Stimulated activated CD4-positive, alpha-beta T cell treated with anti-CD3 and anti-CD28 coated beads, Interleukin-1b, Interleukin-23, amount 100 ng/mL, for 48 hours (primary cell): ENCODE measurements at regions not wholly inside any gene's neighbourhood (a gene's known extent, or its start where the extent isn't known, plus 50 kb on each side); places are given as distances from the start of the nearest gene placed in this dataset.

Source experiments
- DNase-seq: peaks from one replicate; pipeline ENCODE4 v3.0.0-alpha.2; 2020

DNA sequence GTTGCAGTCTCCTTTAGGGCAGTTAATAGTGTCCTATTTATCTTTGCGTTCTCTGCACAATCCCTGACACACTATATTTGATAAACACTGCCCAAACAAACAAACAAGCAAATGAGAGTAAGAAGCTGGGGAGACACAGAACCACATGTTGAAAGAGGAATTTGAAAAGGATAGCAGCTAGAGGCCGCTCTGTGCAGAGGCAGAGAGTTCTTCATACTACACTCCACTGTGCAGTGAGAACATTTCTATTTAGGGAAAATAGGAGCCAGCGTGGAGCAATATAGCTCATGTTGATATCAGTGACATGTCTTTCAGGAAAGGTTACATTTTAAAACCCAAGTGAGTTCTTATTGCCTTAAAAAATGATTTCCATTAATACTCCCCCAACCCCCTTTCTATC is 140.3 kb upstream of the SEL1L start:
- DNase-seq: no peak

DNA sequence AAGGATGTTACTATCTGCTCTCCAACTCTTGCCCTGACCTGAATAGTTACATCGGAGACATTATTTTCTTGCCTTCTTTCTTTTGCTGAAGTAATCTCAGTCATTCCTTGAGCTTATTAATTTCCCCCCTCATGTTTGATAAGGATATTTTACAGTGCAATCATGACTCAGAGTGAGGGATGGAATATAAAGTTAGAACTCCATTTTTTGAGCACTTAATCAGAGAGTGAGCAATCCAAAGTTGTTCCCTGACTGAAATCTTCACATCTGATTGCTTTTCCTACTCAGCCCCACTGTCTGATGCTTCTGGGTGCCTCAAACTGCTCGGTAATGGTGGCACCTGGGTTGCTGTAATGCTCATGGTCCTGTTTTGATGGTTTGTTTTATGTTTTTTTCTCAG is 142.7 kb upstream of the SEL1L start:
- no peak for DNase-seq

DNA sequence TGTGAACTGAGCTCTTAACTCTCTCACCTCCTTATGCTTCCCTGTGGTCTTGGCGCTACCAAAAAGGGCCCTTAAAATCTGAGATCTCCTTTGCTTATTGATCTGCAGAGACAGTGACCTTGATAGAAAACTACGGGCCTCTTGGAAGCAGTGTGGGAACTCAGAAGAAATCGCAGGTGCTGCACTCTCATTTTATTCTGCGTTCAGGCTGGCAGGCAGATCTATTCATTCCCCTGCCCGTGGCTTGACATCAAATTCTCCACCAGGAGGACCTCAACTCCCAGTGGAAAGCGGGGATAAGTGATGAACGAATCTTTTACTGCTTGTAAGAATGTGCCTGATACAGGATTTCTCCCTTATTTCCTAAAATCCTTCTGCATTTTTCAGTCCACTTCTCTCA is 143.2 kb upstream of the SEL1L start:
- DNase-seq: no peak

DNA sequence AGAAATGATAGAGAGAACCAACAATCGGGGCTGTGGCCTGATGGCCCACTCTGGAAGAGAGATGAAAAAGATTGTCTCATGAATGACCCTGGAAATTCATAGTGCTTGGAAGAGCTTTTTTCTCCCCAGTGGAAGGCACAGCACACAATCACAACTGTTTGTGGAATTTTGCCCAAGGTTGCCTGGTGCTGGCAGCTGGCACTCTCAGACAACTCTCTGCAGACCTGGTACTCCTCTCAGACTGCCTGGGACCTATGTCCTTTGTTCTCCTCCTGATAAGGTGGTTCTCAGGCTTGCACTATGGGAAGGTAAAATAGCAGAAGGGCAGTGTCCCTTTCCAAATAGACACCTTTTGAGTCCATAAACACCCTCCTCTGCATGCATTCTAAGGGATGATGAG is 144.1 kb upstream of the SEL1L start:
- DNase-seq: no peak

DNA sequence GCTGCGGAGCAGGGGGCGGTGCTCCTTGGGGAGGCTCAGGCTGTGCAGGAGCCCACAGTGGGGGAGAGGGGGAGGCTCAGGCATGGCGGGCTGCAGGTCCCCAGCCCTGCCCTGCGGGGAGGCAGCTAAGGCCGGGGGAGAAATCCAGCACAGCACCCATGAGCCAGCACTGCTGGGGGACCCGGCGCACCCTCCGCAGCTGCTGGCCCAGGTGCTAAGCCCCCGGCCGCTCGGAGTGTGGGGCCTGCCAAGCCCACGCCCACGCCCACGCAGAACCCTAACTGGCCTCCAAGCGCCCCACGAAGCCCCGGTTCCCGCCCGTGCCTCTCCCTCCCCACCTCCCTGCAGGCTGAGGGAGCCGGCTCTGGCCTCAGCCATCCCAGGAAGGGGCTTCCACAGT is 145.6 kb upstream of the SEL1L start:
- DNase-seq: no peak

DNA sequence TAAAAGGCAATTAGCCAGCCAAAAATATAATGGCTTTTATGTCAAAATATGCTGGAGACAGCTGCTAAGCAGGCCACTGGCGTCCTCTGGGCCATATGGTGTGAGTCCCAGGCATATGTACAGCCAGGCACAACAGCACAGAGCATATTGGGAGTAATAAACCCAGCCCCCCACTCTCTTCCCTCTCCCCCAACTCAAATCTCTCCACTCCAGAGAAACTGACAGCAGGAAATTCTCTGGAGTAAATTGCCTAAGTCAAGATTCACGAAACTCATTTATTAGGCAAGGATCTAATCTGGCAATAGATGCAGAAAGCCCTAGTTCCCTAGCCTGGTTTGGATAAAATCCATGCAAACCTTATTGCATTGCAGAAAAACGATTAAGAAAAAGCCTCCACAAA is 147.9 kb upstream of the SEL1L start:
- DNase-seq: no peak

DNA sequence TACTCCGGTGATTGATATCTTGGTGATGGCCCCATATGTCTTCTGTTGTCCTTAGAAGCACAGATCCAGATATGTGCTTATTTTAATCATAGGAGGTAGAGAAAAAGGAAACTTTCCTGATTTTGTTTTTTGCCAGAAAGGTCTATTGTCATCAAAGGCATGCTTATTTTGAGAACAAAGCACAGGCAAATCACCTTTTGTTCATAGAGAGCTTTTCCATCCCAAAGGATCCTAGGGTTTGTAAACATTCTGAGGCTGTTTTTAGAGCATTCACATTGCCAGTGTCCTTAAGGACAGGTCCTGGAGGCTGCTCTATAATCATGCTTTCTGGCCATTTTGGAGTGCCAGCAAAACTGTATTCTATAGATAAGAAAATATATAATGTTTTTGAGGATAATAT is 148.5 kb upstream of the SEL1L start:
- no peak for DNase-seq

DNA sequence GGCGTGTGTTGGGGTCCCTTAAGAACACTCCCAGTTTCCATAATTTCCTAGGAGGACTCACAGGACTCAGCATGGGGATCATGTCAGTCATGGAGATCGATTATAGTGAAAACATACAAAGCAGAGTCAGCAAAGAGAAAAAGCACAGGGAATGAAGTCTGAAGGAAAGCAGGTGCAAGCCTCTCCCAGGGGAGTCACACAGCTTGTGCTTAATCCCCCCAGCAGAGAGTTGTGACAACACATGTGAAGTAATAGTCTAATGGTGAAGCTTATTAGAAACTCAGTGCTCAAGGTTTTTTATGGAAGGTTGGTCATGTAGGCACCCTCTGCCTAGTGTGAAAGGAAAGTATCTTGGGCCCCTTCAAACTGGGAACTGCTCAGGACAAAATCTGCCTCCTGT is 149.0 kb upstream of the SEL1L start:
- no peak for DNase-seq

DNA sequence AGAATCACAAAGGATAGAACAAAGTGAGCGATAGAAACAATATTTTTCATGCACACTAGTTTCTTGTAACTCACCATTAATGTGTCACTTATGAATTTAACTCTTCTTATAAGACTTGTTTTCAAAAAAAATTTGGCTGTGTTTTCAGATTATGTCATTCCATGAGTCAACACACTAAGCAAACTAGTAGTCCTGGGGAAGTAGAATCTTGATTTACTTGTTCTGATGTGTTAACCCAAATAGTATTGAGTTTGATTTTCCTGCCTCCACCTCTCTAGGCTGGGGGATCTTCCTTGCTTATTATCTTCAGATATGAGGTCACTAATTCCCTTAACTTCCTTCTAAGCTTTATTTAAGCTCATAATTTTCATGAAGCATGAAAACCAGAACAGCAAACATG is 151.0 kb upstream of the SEL1L start:
- no peak for DNase-seq

DNA sequence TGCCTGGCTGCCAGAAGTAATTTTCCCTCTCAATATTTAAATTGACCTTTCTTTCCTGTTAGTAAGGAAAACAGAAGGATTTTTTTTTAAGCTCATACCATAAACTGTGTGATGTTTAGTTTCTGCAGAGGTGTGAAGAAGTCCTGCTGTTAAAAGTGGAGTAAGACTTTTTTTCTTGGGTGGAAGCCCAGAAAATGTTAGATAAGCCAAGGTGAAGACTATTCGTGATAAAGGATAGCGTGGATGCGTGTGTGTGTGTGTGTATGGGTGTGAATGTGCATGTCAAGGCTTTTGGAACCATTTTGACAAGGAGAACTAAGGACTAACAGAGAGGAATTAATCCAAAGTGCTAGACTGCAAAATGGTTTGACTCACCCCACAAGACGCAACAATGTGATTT is 152.9 kb upstream of the SEL1L start:
- DNase-seq: no peak

DNA sequence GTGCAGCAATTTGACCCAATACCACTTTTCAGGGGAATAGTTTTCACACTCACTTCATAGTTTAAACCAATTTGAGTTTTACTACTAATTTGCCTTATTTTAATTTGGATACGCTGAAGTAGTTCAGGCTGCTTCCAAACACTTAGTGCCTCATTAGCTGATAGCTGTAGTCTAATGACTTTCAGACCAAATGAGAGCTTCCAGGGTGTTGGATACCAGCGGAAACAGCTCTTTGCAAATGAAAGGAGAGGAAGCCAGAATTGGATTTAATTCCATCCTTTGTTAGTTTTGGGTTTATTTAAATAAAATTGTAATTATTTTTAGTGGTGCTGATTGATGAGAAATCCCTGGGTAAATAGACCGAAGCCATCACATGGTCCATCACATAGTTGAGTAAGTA is 158.3 kb upstream of the SEL1L start:
- no peak for DNase-seq

DNA sequence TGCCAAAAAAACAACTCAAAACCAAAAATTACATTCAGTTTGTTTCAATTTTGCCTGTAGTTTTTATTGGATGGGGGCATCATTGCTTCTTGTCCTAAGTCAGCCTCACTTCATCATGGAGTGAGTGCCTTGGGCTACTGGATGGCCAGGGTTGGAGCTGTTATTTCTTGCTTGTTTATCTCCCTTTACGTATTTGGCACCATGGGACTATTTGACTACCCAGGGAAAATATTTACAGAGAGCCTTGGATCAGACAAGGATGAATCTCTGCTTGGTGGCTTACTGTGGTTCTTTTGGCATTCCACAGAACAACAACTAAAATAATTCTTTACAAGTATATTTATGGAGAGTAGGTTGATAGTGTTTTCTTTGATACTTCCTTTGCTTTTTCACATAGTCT is 160.8 kb upstream of the SEL1L start:
- DNase-seq: no peak

DNA sequence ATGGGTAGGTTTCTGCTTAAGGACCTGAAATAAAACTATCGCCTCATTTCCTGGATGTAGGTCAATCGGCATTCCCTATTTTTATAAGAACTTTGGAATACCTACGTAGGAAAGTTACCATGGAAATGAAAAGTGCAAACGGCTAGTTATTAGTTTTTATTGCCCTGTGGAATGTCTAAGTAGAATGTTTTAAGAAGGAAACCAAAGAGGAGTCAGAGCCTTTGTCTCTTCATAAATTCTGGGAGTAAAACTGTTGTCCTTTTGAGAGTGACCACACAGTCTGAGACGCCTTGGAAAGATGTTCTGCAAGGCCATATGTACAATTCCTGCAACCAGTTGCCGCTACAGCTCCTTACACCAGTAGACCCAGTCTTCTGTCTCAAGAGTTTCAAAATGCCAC is 176.0 kb upstream of the SEL1L start:
- no peak for DNase-seq

DNA sequence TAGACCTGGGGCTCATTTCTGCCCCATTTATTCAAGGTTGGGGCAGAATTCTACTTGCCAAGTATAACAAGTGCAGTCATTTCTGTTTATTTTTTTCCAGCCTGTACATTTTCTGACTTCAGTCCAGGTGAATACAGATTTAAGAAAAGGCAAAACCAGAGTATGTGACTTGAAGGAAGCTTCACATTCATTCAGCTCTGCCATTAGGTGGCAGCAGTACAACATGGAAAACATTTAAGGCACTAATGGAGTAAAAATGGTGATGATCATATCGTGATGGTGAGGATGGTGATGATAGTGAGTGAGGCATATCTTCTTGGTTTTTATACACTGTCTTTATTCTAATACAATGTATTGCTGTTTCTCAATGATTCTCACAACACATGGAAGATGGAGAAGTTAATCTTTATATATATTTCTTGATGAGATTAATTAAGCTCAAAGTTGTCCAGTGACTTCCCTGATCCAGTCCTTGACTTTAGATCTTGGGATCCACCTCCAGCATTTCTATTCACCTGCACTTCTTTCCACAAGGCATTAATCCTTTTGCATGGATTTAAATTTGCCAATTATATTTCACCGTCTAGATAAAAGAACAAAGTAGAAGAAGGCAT is 176.7 kb upstream of the SEL1L start:
- no peak for DNase-seq

DNA sequence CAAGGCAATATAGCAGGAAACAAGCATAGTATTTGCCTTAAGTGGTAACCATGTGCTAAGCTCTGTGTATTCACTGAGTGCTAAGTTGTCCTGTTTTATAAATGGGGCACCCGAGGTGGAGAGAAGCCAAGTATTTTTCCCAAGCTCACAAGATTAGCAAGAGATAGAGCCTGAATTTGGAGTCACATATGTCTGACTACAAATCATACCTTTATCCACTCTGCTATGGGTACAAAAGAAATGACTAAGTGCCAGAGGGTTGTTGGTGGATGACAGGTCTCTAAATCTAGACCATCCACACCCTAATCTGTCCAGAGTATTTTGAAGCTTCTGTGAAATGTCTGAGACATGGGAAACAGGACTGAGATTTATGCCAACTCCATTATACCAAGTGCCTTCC is 182.1 kb upstream of the SEL1L start:
- DNase-seq: no peak

DNA sequence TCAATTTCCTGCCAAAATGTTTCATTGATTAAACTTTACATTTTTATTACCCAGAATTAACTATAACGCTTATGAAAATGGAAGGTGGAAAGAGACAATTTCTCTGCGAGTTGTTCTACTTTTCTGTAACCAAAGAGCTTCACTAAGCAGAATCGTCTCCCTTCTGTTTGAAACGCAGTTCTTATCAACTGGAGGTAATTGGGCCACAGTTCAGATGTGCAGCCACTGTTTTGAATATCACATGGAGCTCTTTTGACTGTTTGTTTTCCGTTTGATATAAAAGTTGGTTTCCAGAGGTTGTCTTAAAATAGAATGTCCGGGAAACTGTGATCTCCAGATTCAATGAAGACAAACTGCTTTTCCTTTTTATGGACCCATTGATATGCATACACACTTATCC is 183.3 kb upstream of the SEL1L start:
- no peak for DNase-seq

DNA sequence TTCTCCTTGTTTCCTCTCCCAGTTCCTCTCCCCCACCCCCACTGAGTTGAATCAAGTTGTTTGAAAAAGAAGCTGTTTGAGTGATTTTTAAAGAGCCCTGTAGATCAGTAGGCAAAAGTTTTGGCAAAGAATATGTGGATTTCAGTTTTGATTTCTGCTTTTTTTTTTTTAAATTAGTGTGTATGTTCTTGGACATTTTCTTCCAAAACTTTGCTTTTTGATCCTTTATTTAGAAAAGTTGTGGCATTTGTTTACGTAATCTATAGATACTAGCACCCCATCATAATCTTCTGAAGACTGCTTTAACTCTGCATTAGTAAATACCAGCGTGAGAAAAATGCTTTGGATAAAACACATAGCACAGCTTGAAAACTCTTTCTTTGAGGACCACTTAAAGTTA is 190.3 kb upstream of the SEL1L start:
- no peak for DNase-seq

DNA sequence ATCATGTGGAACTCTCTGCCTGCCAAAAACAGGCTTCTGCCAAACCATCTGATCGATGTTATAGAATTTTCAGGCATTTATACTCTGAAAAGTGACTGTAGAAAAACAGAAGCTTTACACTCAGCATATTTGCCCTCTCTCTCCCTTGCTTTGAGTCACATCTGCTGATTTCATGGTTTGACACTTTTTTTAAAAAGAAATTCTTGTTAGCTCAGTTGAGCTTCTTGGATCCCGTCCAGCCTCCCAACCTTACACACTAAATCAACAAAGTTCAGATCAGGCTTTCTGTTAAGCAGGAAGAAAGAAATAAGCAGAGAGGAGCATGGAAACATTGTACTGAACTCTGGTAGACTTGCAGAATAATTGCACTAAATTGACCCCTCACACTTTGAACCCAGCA is 193.6 kb upstream of the SEL1L start:
- DNase-seq: no peak

DNA sequence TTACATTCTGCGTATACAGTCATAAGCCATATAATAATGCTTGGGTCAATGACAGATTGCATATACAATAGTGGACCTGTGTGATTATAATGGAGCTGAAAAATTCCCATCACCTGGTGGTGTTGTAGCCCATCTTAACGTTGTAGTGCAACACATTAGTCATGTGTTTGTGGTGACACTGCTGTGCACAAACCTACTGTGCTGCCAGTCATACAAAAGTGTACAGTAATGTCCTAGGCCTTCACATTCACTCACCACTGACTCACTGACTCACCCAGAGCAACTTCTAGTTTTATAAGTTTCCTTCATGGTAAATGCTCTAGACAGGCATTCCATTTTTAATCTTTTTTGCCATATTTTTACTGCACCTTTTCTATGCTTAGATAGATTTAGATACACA is 194.8 kb upstream of the SEL1L start:
- DNase-seq: no peak

DNA sequence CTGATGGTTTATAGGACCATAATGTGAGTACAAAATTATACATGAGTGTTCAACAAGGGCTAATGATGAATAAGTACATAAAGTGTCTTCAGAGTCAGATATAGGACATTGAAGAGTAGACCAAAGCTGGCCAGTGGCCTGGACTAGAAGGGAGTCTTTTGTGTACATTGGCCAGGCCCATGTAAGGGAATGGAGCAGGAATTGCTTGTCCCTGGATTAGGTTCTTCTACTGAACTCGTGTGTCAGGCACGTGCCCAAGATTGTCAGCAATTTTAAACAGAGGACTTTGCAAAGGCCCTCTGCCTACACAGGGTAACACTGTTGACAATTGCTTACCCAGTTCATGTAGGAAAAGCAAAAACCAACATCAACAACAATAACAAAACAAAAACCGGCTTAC is 196.0 kb upstream of the SEL1L start:
- DNase-seq: no peak

DNA sequence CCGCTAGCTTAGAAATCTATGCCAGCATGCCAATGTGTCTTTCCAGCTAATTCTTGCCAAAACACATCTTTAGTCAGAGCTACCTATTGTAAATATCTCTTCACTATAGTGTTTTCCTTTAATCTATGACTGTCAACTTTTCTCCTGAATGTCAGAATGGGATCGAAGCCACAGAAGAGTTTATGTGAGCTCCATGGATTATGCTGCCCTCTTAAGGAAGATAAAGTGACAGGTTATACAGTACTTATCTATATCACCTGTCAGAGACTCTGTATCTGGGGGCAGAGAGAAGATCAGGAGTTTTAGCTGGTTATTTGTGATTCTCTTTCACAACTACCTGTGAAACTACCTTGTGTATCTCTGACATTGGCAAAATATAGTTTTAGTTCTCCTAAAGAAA is 204.3 kb upstream of the SEL1L start:
- no peak for DNase-seq

DNA sequence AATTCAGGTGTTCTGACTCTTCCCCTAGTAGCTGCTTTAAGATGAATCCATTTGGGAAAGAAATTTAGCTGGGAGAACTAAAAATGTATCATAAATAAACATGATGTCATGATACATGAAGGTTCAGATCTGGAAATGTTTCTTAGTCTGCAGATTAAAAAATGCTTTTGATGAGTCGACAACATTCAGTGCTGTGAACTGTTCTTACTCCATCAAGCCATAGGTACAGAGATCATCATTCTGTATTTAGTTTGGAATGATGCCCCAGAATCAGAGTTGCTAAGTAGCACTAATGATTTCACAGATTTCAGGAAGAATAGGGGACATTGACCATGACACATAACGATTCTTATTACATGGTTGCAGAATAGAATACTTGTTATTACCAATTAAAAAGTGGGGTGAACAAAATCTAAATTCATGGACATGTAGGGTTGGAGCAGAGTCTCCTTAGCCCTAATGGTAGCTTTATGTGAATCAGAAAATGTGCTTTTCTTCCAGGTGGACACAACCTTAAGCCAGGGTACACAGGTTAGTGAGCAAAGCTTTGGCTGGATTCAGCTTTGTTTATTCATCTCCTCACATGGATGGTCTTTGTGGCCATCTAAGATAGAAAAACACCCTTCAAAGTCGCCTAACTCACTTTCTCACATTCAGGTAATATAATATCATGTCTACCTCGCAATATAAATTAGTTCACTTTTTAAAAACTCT is 205.4 kb upstream of the SEL1L start:
- no peak for DNase-seq

DNA sequence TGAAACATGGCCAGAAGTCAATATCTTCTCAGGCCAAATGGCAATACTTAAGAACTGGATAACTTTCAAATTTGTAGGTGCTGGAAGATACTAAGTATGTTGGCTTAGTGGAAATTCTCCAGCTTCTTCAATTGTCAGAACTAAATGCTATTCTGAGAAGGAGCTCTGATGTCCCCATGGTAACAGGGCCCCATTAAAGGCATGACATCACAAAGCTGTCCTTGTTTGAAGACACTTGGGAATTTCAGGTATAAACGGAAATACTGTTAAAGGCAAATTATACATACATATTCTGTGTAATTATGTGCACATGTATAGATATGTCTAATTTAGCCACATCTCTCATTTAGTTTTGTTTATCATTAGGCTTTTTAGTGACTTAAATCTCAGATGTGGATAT is 210.0 kb upstream of the SEL1L start:
- DNase-seq: no peak

DNA sequence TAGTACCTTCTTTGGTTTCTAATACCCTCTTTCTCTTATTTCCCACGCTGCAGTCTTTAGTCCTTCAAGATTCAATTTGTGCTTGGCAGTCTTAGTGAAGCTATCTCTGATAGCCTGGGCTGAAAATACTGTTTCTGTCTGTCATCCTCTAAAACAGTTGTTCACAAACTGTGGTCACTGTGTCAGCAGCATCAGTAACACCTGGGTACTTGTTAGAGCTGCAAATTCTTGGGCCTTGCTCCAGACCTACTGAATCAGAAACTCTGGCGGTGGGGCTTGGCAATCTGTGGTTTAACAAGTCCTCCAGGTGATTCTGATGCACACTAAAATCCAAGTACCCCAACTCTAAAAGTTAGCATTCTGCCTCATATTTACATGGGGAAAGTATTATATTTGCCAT is 217.5 kb upstream of the SEL1L start:
- DNase-seq: no peak

DNA sequence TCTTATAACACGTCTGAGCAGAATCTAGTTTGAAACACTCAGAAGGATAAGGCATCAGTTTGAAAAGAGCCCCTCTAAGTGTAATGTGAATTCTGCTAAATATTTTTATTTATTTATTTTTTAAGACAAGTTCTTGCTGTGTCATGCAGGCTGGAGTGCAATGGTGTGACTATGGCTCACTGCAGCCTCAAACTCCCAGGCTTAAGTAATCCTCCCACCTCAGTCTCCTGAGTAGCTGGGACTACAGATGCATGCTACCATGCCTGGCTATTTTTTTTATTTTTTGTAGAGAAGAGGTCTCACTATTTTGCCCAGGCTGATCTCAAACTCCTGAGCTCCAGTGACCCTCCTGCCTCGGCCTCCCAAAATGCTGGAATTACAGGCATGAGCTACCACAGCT is 225.9 kb upstream of the SEL1L start:
- no peak for DNase-seq
